ENCODE measurements at regions not wholly inside any gene's neighbourhood (a gene's known extent, or its start where the extent isn't known, plus 50 kb on each side); places are given as distances from the start of the nearest gene placed in this dataset.

GRCh38 chr12:58046271-58046670 lies 104.9 kb downstream of the ATP23 start:
- Histone ChIP-seq H3K27ac (ENCODE audit: low read depth, low read length) (no peak overlapping the region), H3K4me3 (ENCODE audit: low read depth, low read length) (no peak overlapping the region), H3K27me3 (ENCODE audit: control insufficient read depth, insufficient read depth, low read length) (no peaks in the 10 kb centered on the region), H3K9me3 (ENCODE audit: control insufficient read depth, insufficient read depth, low read length) (no peaks in the 10 kb centered on the region)
- TF ChIP-seq CTCF (IDR thresholded peaks at IDR 0.05; ENCODE audit: low read depth, low read length) = no peak
- no peak for DNase-seq (ENCODE audit: low read depth, low spot score)
- ChIA-PET CTCF (no interaction called here), POLR2A (no interaction called here)

GRCh38 chr12:58051378-58051777 lies 110.0 kb downstream of the ATP23 start:
- Histone ChIP-seq H3K9me3 (ENCODE audit: control insufficient read depth, insufficient read depth, low read length) (no peaks in the 10 kb centered on the region), H3K27ac (ENCODE audit: low read depth, low read length) (no peak overlapping the region), H3K4me3 (ENCODE audit: low read depth, low read length) (no peak overlapping the region), H3K27me3 (ENCODE audit: control insufficient read depth, insufficient read depth, low read length) (no peaks in the 10 kb centered on the region)
- no peak for DNase-seq (ENCODE audit: low read depth, low spot score)
- CTCF ChIA-PET = no interaction called here
- POLR2A ChIA-PET = no interaction called here
- TF ChIP-seq CTCF (IDR thresholded peaks at IDR 0.05; ENCODE audit: low read depth, low read length) = no peak

- H3K27me3 ChIP-seq (ENCODE audit: control insufficient read depth, insufficient read depth, low read length) = no peaks in the 10 kb centered on the region
- no peak for DNase-seq (ENCODE audit: low read depth, low spot score)
- TF ChIP-seq CTCF (IDR thresholded peaks at IDR 0.05; ENCODE audit: low read depth, low read length) = no peak
- H3K9me3 ChIP-seq (ENCODE audit: control insufficient read depth, insufficient read depth, low read length) = no peaks in the 10 kb centered on the region
- no peak overlapping the region for H3K27ac ChIP-seq (ENCODE audit: low read depth, low read length)
- H3K4me3 ChIP-seq (ENCODE audit: low read depth, low read length) = no peak overlapping the region
- ChIA-PET POLR2A (no interaction called here), CTCF (no interaction called here)
Measured at GRCh38 chr12:58064666-58065065, 123.3 kb downstream of the ATP23 start.

- ChIA-PET POLR2A (no interaction called here), CTCF (no interaction called here)
Measured at GRCh38 chr12:58066296-58066695, 124.9 kb downstream of the ATP23 start.

More at GRCh38 chr12:58066296-58066695, 124.9 kb downstream of the ATP23 start:
- no peak overlapping the region for H3K27ac ChIP-seq (ENCODE audit: low read depth, low read length)
- no peak for TF ChIP-seq CTCF (IDR thresholded peaks at IDR 0.05; ENCODE audit: low read depth, low read length)
- H3K4me3 ChIP-seq (ENCODE audit: low read depth, low read length) = no peak overlapping the region
- no peaks in the 10 kb centered on the region for H3K9me3 ChIP-seq (ENCODE audit: control insufficient read depth, insufficient read depth, low read length)
- DNase-seq (ENCODE audit: low read depth, low spot score) = no peak
- no peaks in the 10 kb centered on the region for H3K27me3 ChIP-seq (ENCODE audit: control insufficient read depth, insufficient read depth, low read length)
